IMR-90 (cell line): ENCODE measurements at regions not wholly inside any gene's neighbourhood (a gene's known extent, or its start where the extent isn't known, plus 50 kb on each side); places are given as distances from the start of the nearest gene placed in this dataset.

Source experiments
- CEBPB ChIP-seq: IDR thresholded peaks from 2 replicates; pipeline ENCODE4 v1.6.1; 2012; ENCODE audit warnings: low read depth, low read length, improper control_type of control experiment
- CHD1 ChIP-seq: IDR thresholded peaks from 2 replicates; pipeline ENCODE4 v1.6.1; 2012; ENCODE audit warnings: low read depth, low read length, improper control_type of control experiment
- FOS ChIP-seq: fragments of 150-350 bp; IDR thresholded peaks from 2 replicates; pipeline ENCODE4 v1.6.1; 2016; ENCODE audit warnings: low read depth, low read length
- MAFK ChIP-seq: IDR thresholded peaks from 2 replicates; pipeline ENCODE4 v1.6.1; 2012; ENCODE audit warnings: low read depth, low read length, improper control_type of control experiment
- MAZ ChIP-seq: IDR thresholded peaks from 2 replicates; pipeline ENCODE4 v1.6.1; 2012; ENCODE audit warnings: low read depth, mild to moderate bottlenecking, low read length, improper control_type of control experiment, moderate library complexity, borderline replicate concordance
- MXI1 ChIP-seq: IDR thresholded peaks from 2 replicates; pipeline ENCODE4 v1.6.1; 2012; ENCODE audit warnings: low read depth, mild to moderate bottlenecking, low read length, moderate library complexity, borderline replicate concordance
- POLR2A ChIP-seq: IDR thresholded peaks from 2 replicates; pipeline ENCODE4 v1.6.1; 2012; ENCODE audit warnings: mild to moderate bottlenecking, low read depth, low read length
- RAD21 ChIP-seq: IDR thresholded peaks from 2 replicates; pipeline ENCODE4 v1.6.1; 2012; ENCODE audit warnings: low read length, improper control_type of control experiment
- RCOR1 ChIP-seq: IDR thresholded peaks from 2 replicates; pipeline ENCODE4 v1.6.1; 2012; ENCODE audit warnings: mild to moderate bottlenecking, low read length, improper control_type of control experiment; ENCODE audit not compliant: insufficient replicate concordance
- RFX5 ChIP-seq: IDR thresholded peaks from 2 replicates; pipeline ENCODE4 v1.8.0; 2012; ENCODE audit warnings: low read depth, mild to moderate bottlenecking, low read length, moderate library complexity
- SMC3 ChIP-seq: fragments of 150-350 bp; IDR thresholded peaks from 2 replicates; pipeline ENCODE4 v1.6.1; 2016; ENCODE audit warnings: low read depth, mild to moderate bottlenecking, antibody characterized with exemption, low read length, moderate library complexity
- USF2 ChIP-seq: fragments of 150-350 bp; IDR thresholded peaks from 2 replicates; pipeline ENCODE4 v1.6.1; 2017; ENCODE audit warnings: mild to moderate bottlenecking, antibody characterized with exemption, low read length, low read depth
- TF ChIP-seq, protein P1 (sequence below): conservative IDR thresholded peaks from 2 replicates; pipeline ENCODE4 v1.5.1; 2012; ENCODE audit warnings: mild to moderate bottlenecking, low read depth, low read length, improper control_type of control experiment

GRCh38 chr11:114848027-114848426 is 169.7 kb downstream of the NXPE2 start:
- TF ChIP-seq POLR2A (no peak), FOS (no peak), RCOR1 (no peak), USF2 (no peak), MAZ (no peak), SMC3 (no peak), MXI1 (no peak), CEBPB (no peak), RFX5 (no peak), CHD1 (no peak), RAD21 (no peak), MAFK (no peak)
- TF ChIP-seq, protein P1, sequence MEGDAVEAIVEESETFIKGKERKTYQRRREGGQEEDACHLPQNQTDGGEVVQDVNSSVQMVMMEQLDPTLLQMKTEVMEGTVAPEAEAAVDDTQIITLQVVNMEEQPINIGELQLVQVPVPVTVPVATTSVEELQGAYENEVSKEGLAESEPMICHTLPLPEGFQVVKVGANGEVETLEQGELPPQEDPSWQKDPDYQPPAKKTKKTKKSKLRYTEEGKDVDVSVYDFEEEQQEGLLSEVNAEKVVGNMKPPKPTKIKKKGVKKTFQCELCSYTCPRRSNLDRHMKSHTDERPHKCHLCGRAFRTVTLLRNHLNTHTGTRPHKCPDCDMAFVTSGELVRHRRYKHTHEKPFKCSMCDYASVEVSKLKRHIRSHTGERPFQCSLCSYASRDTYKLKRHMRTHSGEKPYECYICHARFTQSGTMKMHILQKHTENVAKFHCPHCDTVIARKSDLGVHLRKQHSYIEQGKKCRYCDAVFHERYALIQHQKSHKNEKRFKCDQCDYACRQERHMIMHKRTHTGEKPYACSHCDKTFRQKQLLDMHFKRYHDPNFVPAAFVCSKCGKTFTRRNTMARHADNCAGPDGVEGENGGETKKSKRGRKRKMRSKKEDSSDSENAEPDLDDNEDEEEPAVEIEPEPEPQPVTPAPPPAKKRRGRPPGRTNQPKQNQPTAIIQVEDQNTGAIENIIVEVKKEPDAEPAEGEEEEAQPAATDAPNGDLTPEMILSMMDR, result no peak
